T-cell (primary cell): ENCODE measurements at regions not wholly inside any gene's neighbourhood (a gene's known extent, or its start where the extent isn't known, plus 50 kb on each side); places are given as distances from the start of the nearest gene placed in this dataset.
A peak's percentile ranks its signal among the peaks of the same experiment; 100 is the strongest.

Source experiments
- ATAC-seq, 4 experiments: fragments of 200-7000 bp in 3 of 4; fragments of 150-1000 bp in 1 of 4; cut with Tn5 transposase; replicated peaks in 1 of 4; 1 replicate in 3 of 4; 2 replicates in 1 of 4; pipeline ENCODE4 v1.10.0; 2021; ENCODE audit warnings: moderate library complexity in 3 of 4, mild to moderate bottlenecking in 2 of 4, moderate number of reproducible peaks in 1 of 4
- CTCF ChIA-PET, 2 donors: fragments of 300-600 bp; sonication (Branson Sonifier 250); formaldehyde crosslinking; loops; one replicate each; lab custom pipeline; 2022; ENCODE audit warnings: antibody characterized with exemption in 2 of 2; lab: Charles Lee
- POLR2A ChIA-PET, 2 donors: fragments of 300-600 bp; sonication (Branson Sonifier 250); formaldehyde crosslinking; loops; one replicate each; lab custom pipeline; 2022; ENCODE audit warnings: antibody characterized with exemption in 2 of 2; lab: Charles Lee
- DNase-seq, 35 experiments: peaks; one replicate each; pipeline versions ENCODE4 v3.0.0 to v3.0.0-alpha.2; 2013 to 2023
- H3K27ac ChIP-seq: one replicate; pipeline ENCODE4 v1.5.1; 2013; ENCODE audit warnings: low read length
- H3K27me3 ChIP-seq, 2 experiments: replicated peaks in 1 of 2; 1 replicate in 1 of 2; 2 replicates in 1 of 2; pipeline versions ENCODE4 v1.6.1 to v1.7.0; 2013; ENCODE audit warnings: low read length in 1 of 2, mixed read lengths in 1 of 2; ENCODE audit not compliant: control insufficient read depth in 2 of 2, insufficient read depth in 2 of 2; ENCODE audit errors: extremely low read depth in 1 of 2
- H3K36me3 ChIP-seq, 2 donors: 1 replicate in 1 of 2; 2 replicates in 1 of 2; pipeline versions ENCODE4 v1.6.1 to v1.7.0; 2013; ENCODE audit warnings: low read length in 1 of 2; ENCODE audit not compliant: control insufficient read depth in 2 of 2, insufficient read depth in 1 of 2; ENCODE audit errors: extremely low read depth in 1 of 2
- H3K4me1 ChIP-seq, 2 experiments: 1 replicate in 1 of 2; 2 replicates in 1 of 2; pipeline versions ENCODE4 v1.6.1 to v1.7.0; 2013; ENCODE audit warnings: low read length in 2 of 2, mixed read lengths in 1 of 2; ENCODE audit not compliant: insufficient read depth in 2 of 2, control insufficient read depth in 1 of 2; ENCODE audit errors: extremely low read depth in 1 of 2
- H3K4me3 ChIP-seq, 2 donors: 1 replicate in 1 of 2; 2 replicates in 1 of 2; pipeline versions ENCODE4 v1.5.1 to v1.7.0; 2013; ENCODE audit warnings: mild to moderate bottlenecking in 2 of 2, low read length in 1 of 2, moderate library complexity in 1 of 2; ENCODE audit not compliant: control insufficient read depth in 1 of 2; ENCODE audit errors: extremely low read depth in 1 of 2
- H3K9me3 ChIP-seq: 2 replicates; pipeline ENCODE4 v1.7.0; 2013
- H3K27ac Mint-ChIP-seq, 2 donors: one replicate each; pipeline ENCODE4 v1.8.0; 2020 to 2021; ENCODE audit warnings: mild to moderate bottlenecking in 2 of 2, mixed read lengths in 2 of 2
- H3K27me3 Mint-ChIP-seq, 2 donors: one replicate each; pipeline ENCODE4 v1.8.0; 2021 to 2022; ENCODE audit warnings: mixed read lengths in 2 of 2
- H3K36me3 Mint-ChIP-seq: one replicate; pipeline ENCODE4 v1.8.0; 2021; ENCODE audit warnings: mixed read lengths
- H3K4me1 Mint-ChIP-seq, 3 donors: one replicate each; pipeline ENCODE4 v1.8.0; 2020 to 2022; ENCODE audit warnings: mixed read lengths in 3 of 3, mild to moderate bottlenecking in 1 of 3
- H3K4me3 Mint-ChIP-seq, 3 donors: one replicate each; pipeline ENCODE4 v1.8.0; 2020 to 2022; ENCODE audit warnings: mild to moderate bottlenecking in 3 of 3, mixed read lengths in 3 of 3, moderate library complexity in 3 of 3
- H3K9me3 Mint-ChIP-seq, 3 donors: one replicate each; pipeline ENCODE4 v1.8.0; 2020 to 2022; ENCODE audit warnings: mixed read lengths in 3 of 3
- whole genome bisulfite sequencing: methylation state at CpG from one replicate; pipeline ENCODE4 v1.1.5; 2013; ENCODE audit warnings: missing lambda C conversion rate; ENCODE audit not compliant: insufficient coverage; 5-methylcytosine and 5-hydroxymethylcytosine counted together

GRCh38 chr18:25561918-25562317 lies 210.0 kb upstream of the ZNF521 start:
- H3K4me3 Mint-ChIP-seq, result no peak overlapping the region
- Histone ChIP-seq H3K4me1 (no peaks in the 10 kb centered on the region), H3K4me3 (no peak overlapping the region), H3K9me3 (no peaks in the 10 kb centered on the region), H3K27ac (no peak overlapping the region), H3K27me3 (no peaks in the 10 kb centered on the region), H3K36me3 (no peaks in the 10 kb centered on the region)
- H3K9me3 Mint-ChIP-seq, result peaks cover 0 to 4% (median 0%) of the 10 kb centered on the region in 3 donors
- H3K36me3 Mint-ChIP-seq, result no peaks in the 10 kb centered on the region
- peak in 1 of 35 experiments; percentile 7 for DNase-seq
- H3K4me1 Mint-ChIP-seq, result no peaks in the 10 kb centered on the region
- ATAC-seq, result no peak
- ChIA-PET CTCF (no interaction called here), POLR2A (no interaction called here)
- WGBS, result no CpG with 5 or more reads among the region's 6 CpGs
- no peak overlapping the region for H3K27ac Mint-ChIP-seq
- H3K27me3 Mint-ChIP-seq, result peaks cover 0 to 3% of the 10 kb centered on the region in 2 donors

- Histone ChIP-seq H3K4me3 (no peak overlapping the region), H3K4me1 (no peaks in the 10 kb centered on the region), H3K9me3 (no peaks in the 10 kb centered on the region), H3K27ac (no peak overlapping the region), H3K36me3 (no peaks in the 10 kb centered on the region), H3K27me3 (no peaks in the 10 kb centered on the region)
- Mint-ChIP-seq H3K4me1 (no peaks in the 10 kb centered on the region), H3K27me3 (peaks cover 0 to 3% of the 10 kb centered on the region in 2 donors), H3K36me3 (no peaks in the 10 kb centered on the region), H3K9me3 (no peaks in the 10 kb centered on the region), H3K4me3 (no peak overlapping the region), H3K27ac (no peak overlapping the region)
- DNase-seq, result no peak
- 100% methylated on average over 2 of the region's 4 CpGs for WGBS
- ATAC-seq, result no peak
- ChIA-PET POLR2A (no interaction called here), CTCF (no interaction called here)
Measured at GRCh38 chr18:25560369-25560768, 208.4 kb upstream of the ZNF521 start.

- no peaks in the 10 kb centered on the region for H3K4me1 Mint-ChIP-seq
- no peak overlapping the region for H3K4me3 Mint-ChIP-seq
- ATAC-seq, result no peak
- H3K27ac Mint-ChIP-seq, result no peak overlapping the region
- H3K9me3 Mint-ChIP-seq, result no peaks in the 10 kb centered on the region
- H3K27me3 ChIP-seq, result no peaks in the 10 kb centered on the region
- no peaks in the 10 kb centered on the region for H3K9me3 ChIP-seq
- ChIA-PET POLR2A (no interaction called here), CTCF (no interaction called here)
- H3K27ac ChIP-seq, result no peak overlapping the region
- no peaks in the 10 kb centered on the region for H3K36me3 ChIP-seq
- H3K27me3 Mint-ChIP-seq, result no peaks in the 10 kb centered on the region
- H3K4me1 ChIP-seq, result no peaks in the 10 kb centered on the region
- no peak for DNase-seq
- H3K4me3 ChIP-seq, result no peak overlapping the region
- no CpG with 5 or more reads among the region's 7 CpGs for WGBS
- H3K36me3 Mint-ChIP-seq, result no peaks in the 10 kb centered on the region
Measured at GRCh38 chr18:25557011-25557410, 205.0 kb upstream of the ZNF521 start.

- Mint-ChIP-seq H3K4me1 (no peaks in the 10 kb centered on the region), H3K27ac (no peak overlapping the region), H3K36me3 (no peaks in the 10 kb centered on the region), H3K9me3 (peaks cover 0 to 7% (median 0%) of the 10 kb centered on the region in 3 donors), H3K4me3 (no peak overlapping the region), H3K27me3 (no peaks in the 10 kb centered on the region)
- H3K4me1 ChIP-seq, result no peaks in the 10 kb centered on the region
- ChIA-PET POLR2A (no interaction called here), CTCF (no interaction called here)
- no peaks in the 10 kb centered on the region for H3K27me3 ChIP-seq
- no peak overlapping the region for H3K4me3 ChIP-seq
- WGBS, result no CpG with 5 or more reads among the region's 1 CpG
- H3K9me3 ChIP-seq, result no peaks in the 10 kb centered on the region
- H3K27ac ChIP-seq, result no peak overlapping the region
- H3K36me3 ChIP-seq, result no peaks in the 10 kb centered on the region
- DNase-seq (no peak), ATAC-seq (no peak)
Measured at GRCh38 chr18:25553631-25554263, 201.8 kb upstream of the ZNF521 start.

GRCh38 chr18:25544546-25545287 lies 192.8 kb upstream of the ZNF521 start:
- H3K4me1 Mint-ChIP-seq, result no peaks in the 10 kb centered on the region
- Histone ChIP-seq H3K4me1 (no peaks in the 10 kb centered on the region), H3K4me3 (no peak overlapping the region), H3K27ac (no peak overlapping the region), H3K27me3 (no peaks in the 10 kb centered on the region), H3K36me3 (no peaks in the 10 kb centered on the region), H3K9me3 (no peaks in the 10 kb centered on the region)
- ChIA-PET CTCF (no interaction called here), POLR2A (no interaction called here)
- H3K4me3 Mint-ChIP-seq, result no peak overlapping the region
- H3K27ac Mint-ChIP-seq, result no peak overlapping the region
- H3K27me3 Mint-ChIP-seq, result no peaks in the 10 kb centered on the region
- ATAC-seq (no peak), DNase-seq (no peak)
- H3K9me3 Mint-ChIP-seq, result peaks cover 5 to 16% (median 13%) of the 10 kb centered on the region in 3 donors
- H3K36me3 Mint-ChIP-seq, result no peaks in the 10 kb centered on the region
- WGBS, result 35% methylated on average over 2 of the region's 2 CpGs

GRCh38 chr18:25538175-25538922 lies 186.4 kb upstream of the ZNF521 start:
- no peak overlapping the region for H3K27ac ChIP-seq
- no CpG with 5 or more reads among the region's 7 CpGs for WGBS
- no peak for ATAC-seq
- Mint-ChIP-seq H3K9me3 (peaks cover 0 to 2% (median 0%) of the 10 kb centered on the region in 3 donors), H3K36me3 (no peaks in the 10 kb centered on the region), H3K27me3 (no peaks in the 10 kb centered on the region), H3K27ac (no peak overlapping the region), H3K4me3 (no peak overlapping the region), H3K4me1 (no peaks in the 10 kb centered on the region)
- CTCF ChIA-PET, result no interaction called here
- H3K4me1 ChIP-seq, result no peaks in the 10 kb centered on the region
- no peaks in the 10 kb centered on the region for H3K27me3 ChIP-seq
- no peaks in the 10 kb centered on the region for H3K36me3 ChIP-seq
- POLR2A ChIA-PET, result no interaction called here
- no peak for DNase-seq
- no peak overlapping the region for H3K4me3 ChIP-seq
- H3K9me3 ChIP-seq, result no peaks in the 10 kb centered on the region
